Right atrium auricular region (tissue), 2 donors: ENCODE measurements at regions not wholly inside any gene's neighbourhood (a gene's known extent, or its start where the extent isn't known, plus 50 kb on each side); places are given as distances from the start of the nearest gene placed in this dataset.

ENCODE experiments used
- DNase-seq: peaks from one replicate; pipeline ENCODE4 v3.0.0-alpha.2; 2019; ENCODE audit warnings: low spot score
- H3K27ac ChIP-seq, 2 donors: fragments of 200-600 bp; sonication (generic); 1 replicate in 1 of 2; 2 replicates in 1 of 2; pipeline ENCODE4 v1.5.1; 2016 to 2019
- H3K27me3 ChIP-seq, 2 donors: fragments of 200-600 bp; sonication (generic); one replicate each; pipeline versions ENCODE4 v1.5.1 to v1.6.0; 2017 to 2019
- H3K36me3 ChIP-seq: fragments of 200-600 bp; sonication (generic); one replicate; pipeline ENCODE4 v1.5.1; 2016
- H3K4me1 ChIP-seq, 2 donors: fragments of 200-600 bp; sonication (generic); one replicate each; pipeline versions ENCODE4 v1.5.1 to v1.6.0; 2017 to 2019
- H3K4me3 ChIP-seq, 2 donors: fragments of 200-600 bp; sonication (generic); 1 replicate in 1 of 2; 2 replicates in 1 of 2; pipeline ENCODE4 v1.5.1; 2017 to 2019; ENCODE audit warnings: mild to moderate bottlenecking in 1 of 2, moderate library complexity in 1 of 2
- H3K9me3 ChIP-seq, 2 donors: fragments of 200-600 bp; sonication (generic); one replicate each; pipeline ENCODE4 v1.5.1; 2019
- TF ChIP-seq, protein P1 (sequence below), 2 donors: fragments of 200-600 bp; sonication (generic); IDR thresholded peaks; one replicate each; pipeline ENCODE4 v1.5.1; 2019; ENCODE audit warnings: antibody characterized with exemption in 2 of 2

DNA sequence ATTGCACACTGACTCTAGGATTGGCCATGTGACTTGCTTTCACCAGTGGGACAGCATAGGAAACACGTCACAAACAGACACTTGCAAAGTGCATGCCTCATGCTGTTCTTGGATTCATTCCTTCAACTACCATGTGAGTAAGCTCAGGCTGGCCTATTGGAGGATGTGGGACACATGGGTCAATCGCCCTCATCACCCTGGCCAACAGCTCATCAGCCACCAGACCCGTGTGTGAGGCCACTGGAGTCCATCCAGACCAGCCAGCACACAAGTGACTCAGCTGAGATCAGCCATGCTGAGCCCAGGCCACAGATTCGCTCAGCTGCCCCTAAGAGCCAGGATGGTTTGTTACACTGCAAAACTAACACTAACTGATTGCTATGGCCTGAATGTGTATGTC, 216.1 kb upstream of the GRIK3 start:
- Histone ChIP-seq H3K9me3 (no peaks in the 10 kb centered on the region), H3K4me1 (no peaks in the 10 kb centered on the region), H3K27ac (no peak overlapping the region), H3K27me3 (no peaks in the 10 kb centered on the region), H3K4me3 (no peak overlapping the region), H3K36me3 (no peaks in the 10 kb centered on the region)
- no peak for DNase-seq
- TF ChIP-seq, protein P1, sequence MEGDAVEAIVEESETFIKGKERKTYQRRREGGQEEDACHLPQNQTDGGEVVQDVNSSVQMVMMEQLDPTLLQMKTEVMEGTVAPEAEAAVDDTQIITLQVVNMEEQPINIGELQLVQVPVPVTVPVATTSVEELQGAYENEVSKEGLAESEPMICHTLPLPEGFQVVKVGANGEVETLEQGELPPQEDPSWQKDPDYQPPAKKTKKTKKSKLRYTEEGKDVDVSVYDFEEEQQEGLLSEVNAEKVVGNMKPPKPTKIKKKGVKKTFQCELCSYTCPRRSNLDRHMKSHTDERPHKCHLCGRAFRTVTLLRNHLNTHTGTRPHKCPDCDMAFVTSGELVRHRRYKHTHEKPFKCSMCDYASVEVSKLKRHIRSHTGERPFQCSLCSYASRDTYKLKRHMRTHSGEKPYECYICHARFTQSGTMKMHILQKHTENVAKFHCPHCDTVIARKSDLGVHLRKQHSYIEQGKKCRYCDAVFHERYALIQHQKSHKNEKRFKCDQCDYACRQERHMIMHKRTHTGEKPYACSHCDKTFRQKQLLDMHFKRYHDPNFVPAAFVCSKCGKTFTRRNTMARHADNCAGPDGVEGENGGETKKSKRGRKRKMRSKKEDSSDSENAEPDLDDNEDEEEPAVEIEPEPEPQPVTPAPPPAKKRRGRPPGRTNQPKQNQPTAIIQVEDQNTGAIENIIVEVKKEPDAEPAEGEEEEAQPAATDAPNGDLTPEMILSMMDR (IDR thresholded peaks at IDR 0.05) = no peak

DNA sequence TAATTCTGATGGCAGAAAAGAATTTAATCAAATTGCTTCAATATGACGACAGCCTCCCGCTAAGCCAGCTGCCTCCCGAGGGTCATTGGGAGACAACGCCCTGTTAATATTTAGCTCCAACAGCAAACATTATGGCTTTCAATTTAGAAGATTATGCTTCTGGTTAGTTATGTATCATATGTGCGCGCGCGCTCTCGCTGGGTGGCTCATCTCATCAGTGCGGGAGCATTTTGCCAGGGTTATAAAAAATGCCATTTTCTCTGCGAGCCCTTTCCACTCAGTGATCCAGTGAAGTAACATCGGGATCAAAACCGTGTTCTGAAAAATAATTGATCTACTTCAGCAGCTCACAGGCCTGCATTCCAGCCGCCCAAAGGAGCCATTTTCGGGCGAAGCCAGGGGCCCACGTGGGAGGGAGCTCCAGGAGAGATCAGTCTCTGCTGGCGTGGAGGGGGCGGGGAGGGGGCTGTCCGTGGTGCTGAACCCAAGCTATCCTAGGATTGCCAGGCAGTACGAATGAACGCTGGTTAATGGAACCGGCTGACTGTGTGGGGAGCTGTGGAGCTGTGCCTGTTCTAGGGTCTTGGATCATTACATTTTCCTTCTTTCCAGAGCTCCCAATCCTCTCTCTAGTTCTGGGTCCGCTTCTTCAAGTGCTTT, 219.1 kb upstream of the ZC3H12A start:
- no peak overlapping the region for H3K27ac ChIP-seq
- H3K36me3 ChIP-seq = no peaks in the 10 kb centered on the region
- DNase-seq = no peak
- no peaks in the 10 kb centered on the region for H3K9me3 ChIP-seq
- H3K4me1 ChIP-seq = no peaks in the 10 kb centered on the region
- no peak overlapping the region for H3K4me3 ChIP-seq
- TF ChIP-seq, protein P1 (IDR thresholded peaks at IDR 0.05) = no peak
- peaks cover 0 to 2% of the 10 kb centered on the region in 2 donors for H3K27me3 ChIP-seq

DNA sequence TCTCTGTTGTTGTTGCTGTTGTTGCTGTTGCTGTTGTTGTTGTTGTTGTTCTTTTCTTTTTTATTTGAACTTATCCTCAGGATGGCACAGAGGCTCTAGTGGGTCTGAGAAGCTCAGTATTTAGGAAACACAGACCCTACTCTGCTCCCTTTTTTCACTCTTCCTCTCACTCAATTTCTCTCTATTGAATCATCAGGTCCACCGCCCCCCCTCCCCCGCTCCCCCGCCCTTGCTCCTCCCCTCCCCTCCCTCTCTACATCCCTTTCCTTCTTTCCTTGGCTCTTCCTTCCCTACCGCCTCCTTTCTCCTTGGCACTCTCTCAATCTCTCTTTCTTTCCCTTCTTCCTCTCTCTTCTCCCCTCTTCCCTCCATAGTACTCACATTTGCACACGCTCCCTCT, 218.5 kb upstream of the ZC3H12A start:
- Histone ChIP-seq H3K27me3 (peaks cover 0 to 2% of the 10 kb centered on the region in 2 donors), H3K9me3 (no peaks in the 10 kb centered on the region), H3K4me3 (no peak overlapping the region), H3K4me1 (no peaks in the 10 kb centered on the region), H3K36me3 (no peaks in the 10 kb centered on the region), H3K27ac (no peak overlapping the region)
- TF ChIP-seq, protein P1 (IDR thresholded peaks at IDR 0.05) = no peak
- DNase-seq = no peak

DNA sequence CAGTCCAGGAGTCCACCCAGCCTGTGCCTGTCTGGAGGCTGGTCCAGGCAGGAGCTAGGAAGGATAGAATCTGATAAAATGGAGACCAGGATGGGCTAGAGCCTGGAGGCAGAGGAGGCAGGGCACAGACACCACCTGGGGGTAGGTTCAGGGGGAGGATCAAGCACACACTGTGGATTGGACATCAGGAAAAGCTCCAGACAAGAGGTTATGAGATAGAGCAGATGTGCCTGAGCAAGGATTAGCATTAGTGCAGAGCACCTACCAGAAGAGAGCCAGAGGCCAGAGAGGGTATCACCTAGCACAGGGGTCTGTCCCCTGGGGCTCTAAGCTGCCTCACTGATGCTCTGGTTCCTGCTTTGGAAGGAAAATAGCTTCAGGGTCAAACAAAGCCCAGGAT, 216.7 kb upstream of the ZC3H12A start:
- TF ChIP-seq, protein P1 (IDR thresholded peaks at IDR 0.05) = no peak

DNA sequence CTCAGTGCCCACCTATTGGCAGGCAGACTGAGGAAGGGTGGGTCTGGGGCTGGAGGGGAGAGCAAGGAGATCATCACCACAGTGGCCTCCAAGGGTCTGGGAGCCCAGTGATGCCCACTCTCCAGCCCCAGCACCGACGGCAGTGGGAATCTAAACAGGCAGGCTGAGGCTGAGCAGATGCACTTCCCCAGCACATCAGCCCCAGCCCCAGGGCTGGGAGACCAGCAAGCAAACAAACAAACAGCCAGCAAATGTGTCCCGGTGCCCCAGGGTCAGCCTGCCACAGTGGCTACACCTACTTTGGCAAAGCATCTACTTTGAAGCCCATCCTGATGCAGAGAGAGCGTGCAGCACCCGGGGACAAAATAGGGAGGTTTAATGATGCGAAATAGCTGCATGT, 216.3 kb upstream of the ZC3H12A start:
- Histone ChIP-seq H3K36me3 (no peaks in the 10 kb centered on the region), H3K27ac (no peak overlapping the region), H3K27me3 (peaks cover 0 to 2% of the 10 kb centered on the region in 2 donors), H3K4me1 (no peaks in the 10 kb centered on the region), H3K4me3 (no peak overlapping the region), H3K9me3 (no peaks in the 10 kb centered on the region)
- no peak for DNase-seq
- TF ChIP-seq, protein P1 (IDR thresholded peaks at IDR 0.05) = no peak

More for the DNA sequence above, 216.7 kb upstream of the ZC3H12A start:
- Histone ChIP-seq H3K4me3 (no peak overlapping the region), H3K27me3 (peaks cover 0 to 2% of the 10 kb centered on the region in 2 donors), H3K9me3 (no peaks in the 10 kb centered on the region), H3K4me1 (no peaks in the 10 kb centered on the region), H3K36me3 (no peaks in the 10 kb centered on the region), H3K27ac (no peak overlapping the region)
- DNase-seq = no peak

DNA sequence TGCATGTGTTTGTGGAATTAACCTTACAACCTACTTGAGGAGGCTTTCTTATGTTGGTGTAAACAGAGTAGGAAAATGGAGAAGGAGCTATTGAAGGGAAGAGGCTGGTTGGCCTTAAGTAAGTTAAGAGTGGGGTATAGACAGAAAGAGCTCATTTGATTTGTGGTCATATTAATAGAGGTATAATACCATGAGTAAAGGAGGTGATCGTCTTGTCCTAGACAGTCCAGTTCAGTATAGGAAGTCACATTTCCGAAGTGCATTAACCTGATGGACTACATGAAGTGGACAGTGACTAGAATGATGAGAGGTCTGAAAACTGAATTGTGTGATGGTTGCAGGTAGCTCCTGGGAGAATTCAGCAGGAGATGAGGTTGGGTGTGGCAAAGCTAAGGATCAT, 215.4 kb upstream of the ZC3H12A start:
- H3K9me3 ChIP-seq = no peaks in the 10 kb centered on the region
- no peak overlapping the region for H3K4me3 ChIP-seq

More for the DNA sequence above, 215.4 kb upstream of the ZC3H12A start:
- no peak overlapping the region for H3K27ac ChIP-seq
- H3K27me3 ChIP-seq = peaks cover 0 to 2% of the 10 kb centered on the region in 2 donors
- DNase-seq = no peak
- TF ChIP-seq, protein P1 (IDR thresholded peaks at IDR 0.05) = no peak
- no peaks in the 10 kb centered on the region for H3K4me1 ChIP-seq
- no peaks in the 10 kb centered on the region for H3K36me3 ChIP-seq
